NCI-H524 treated with DMSO at 0.1 percent for 48 hours (cell line): ENCODE measurements at regions not wholly inside any gene's neighbourhood (a gene's known extent, or its start where the extent isn't known, plus 50 kb on each side); places are given as distances from the start of the nearest gene placed in this dataset.

Experiments used
- DNase-seq: peaks from one replicate; lab custom pipeline; 2025; lab: John Stamatoyannopoulos, UW

DNA sequence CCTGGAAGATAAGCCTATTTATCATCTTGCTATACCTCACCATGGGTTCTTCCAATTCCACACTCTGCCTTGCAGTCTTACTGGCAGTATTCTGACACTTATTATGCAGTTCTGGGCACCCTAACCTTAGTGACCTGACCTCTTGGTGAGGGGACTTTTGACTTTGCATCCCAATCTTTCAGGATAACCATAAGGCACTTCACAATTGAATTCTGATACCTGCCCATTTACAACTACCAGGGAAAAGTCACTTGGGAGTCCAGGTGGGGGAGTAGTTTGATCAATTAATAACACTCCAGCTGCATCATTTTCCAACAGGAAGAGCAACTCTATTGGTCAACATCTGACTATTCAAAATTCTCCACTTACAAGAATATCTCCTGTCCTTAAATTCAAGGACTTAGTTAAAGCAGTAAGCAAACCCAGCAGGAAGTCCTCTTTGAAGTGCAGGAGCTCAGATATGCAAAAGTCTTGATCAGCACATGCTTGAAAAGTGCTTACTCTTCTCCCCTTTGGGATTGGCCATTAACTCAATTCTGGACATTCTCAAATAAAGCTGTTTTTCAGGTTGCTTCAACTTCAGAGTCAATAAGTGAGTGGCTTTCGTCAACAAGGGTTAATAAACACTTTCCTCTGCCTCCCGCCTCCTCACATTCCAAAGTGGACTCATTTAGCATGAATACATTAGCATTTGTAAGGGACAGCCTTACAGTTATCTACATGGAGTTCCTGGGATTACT is 177.4 kb upstream of the NRIP1 start:
- no peak for DNase-seq

DNA sequence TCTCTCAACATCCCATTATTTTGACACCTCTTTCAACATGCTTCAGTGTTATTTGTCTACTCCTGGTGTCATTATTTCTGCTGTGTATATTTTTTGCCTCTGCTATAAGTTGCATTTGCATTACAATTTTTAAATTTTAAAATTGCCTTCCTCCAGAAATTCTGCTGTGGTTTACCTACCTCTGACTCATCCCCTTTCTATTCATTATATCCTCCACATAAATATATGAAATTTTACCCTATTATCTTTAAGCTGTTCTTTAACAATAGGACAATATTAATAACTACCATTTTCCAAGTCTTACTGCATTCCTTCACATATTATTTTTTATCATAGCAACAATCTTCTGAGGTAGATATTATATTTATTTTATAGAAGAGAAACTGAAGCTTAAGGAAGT is 178.1 kb upstream of the NRIP1 start:
- no peak for DNase-seq

DNA sequence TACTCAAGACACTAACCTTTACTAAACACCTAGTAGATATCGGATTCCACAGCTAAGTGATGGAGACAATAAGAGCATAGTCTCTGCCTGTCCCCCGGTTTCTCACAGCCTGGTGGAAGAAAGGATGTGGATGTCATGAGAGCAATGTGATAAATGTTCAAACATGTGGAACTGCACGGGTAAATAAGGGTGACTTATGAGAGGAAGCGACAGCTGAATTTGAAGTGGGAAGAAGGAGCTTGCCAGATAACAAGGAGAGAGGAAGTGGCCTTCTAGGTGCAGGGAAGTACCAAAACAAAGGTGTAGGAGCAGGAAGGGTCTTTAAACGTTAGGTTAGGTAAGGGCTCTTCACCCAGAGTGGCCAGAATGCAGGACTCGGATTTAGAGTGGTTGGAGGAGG is 178.6 kb upstream of the NRIP1 start:
- DNase-seq = no peak

DNA sequence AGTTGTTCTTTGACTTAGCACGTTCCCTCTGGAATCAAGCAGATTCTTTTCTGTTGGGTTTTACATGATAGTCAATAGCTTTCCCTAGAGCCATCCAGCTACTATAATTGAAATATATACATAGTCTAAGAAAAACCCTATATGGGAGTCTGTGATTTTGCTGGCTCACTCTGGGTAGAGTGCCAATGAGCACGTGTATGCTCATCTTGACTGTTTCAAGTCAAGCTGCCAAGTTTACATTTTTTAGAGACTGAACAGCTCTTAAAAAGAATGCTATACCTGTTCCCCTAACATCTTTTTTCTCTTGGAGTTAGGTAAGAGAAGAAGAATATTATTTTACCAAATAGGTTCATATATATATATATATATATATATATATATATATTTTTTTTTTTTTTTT is 182.8 kb upstream of the NRIP1 start:
- no peak for DNase-seq

DNA sequence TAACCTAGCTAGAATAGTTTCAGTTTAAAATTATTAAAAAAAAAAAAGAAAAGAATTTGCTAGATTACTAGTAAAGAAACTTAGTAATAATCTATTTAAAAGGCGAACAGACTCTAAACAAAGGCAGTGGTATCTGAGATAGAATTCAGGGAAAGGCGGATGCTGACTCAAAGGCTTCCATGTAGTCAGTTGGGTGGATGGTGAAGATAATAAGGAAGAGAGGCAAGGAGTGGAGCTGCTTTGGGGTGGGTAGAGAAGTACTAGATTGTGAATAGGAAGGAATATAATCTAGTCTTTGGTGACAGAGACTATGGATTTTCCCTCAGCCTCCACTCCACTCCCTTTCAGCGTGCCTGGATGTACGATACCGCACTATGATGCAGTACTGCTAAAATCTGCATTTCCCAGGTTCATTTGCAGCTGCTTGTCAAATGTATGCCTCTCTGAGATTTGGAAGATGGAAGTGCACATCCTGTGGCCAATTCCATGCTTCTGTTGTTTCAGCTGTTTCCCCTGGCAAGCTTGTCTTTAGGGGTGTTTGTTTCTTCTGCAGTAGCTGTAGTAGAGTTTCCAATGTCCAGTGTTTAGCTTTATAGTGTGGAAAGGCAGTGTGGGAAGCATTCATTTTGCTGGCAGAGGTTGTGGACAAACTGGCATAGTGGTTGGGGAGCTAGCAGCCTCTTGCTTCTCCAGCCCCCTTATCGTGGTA is 184.6 kb upstream of the NRIP1 start:
- DNase-seq = no peak

DNA sequence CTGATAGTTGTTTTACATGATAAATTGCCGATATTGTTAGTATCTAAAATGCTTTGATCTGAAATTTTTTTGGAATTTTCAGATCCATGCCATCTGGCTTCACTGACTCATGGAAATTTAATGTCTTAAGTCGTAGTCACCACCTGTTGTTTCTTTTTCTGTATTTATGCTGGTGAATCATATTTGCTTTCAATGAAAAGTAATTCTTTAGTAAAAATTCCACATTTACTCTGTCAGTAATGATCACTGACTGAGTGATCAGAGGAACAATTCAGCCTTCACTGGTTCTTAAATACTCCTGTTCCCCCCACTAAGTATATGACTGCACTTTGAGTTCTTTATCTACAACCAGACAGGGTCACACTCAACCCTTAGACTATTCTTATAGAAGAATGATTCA is 185.6 kb upstream of the NRIP1 start:
- no peak for DNase-seq

DNA sequence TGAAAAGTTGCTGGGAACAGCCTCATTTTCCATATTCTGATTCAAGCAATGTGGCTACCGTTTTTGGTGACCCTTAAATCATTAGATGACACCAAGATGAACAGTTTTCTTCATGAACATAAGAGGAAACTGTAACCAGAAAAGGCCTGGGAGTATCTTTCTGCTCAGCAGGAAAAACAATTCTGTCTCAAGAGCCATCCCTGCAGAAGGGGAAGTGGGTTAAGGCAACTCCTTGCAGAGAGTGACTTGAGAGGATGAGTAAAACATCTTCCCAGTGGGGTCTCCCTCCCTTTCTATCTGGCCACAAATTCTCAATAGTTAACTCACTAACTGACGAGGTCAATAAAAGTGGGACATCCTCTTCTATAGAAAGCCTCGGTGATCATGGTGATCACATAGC is 187.6 kb upstream of the NRIP1 start:
- no peak for DNase-seq

DNA sequence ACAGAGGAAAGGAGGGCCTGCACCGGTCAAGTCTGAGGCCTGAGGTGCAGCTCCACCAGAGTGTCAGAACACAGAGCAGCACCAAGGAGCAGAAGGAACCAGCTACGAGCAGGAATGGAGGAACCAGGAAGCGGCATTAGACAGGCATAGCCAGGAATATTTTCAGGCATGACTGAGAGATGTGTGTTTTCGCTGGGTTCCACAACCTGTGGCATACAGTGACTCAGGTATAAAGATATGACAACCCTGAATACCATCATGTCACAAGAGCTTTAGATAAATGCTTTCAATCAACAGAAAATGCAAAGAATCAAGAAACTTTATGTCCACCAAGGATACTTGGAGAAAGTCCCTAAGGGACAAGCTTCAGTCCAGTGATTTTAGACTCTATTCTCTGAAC is 189.3 kb upstream of the NRIP1 start:
- DNase-seq = no peak

DNA sequence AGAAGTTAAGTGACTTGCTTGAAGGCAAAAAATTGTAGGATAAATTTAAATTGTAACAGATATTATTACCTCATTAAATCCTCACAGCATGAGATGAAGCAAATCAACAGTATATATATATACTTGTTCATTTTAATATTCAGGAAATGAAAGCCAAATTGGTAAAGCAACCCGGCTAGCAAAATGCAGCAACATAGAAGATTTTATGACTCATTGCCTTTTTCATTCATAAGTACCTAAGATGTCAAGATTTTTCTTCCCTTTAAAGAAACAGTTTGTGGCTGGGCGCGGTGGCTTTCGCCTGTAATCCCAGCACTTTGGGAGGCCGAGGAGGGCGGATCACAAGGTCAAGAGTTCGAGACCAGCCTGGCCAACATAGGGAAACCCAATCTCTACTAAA is 190.5 kb upstream of the NRIP1 start:
- DNase-seq = no peak

DNA sequence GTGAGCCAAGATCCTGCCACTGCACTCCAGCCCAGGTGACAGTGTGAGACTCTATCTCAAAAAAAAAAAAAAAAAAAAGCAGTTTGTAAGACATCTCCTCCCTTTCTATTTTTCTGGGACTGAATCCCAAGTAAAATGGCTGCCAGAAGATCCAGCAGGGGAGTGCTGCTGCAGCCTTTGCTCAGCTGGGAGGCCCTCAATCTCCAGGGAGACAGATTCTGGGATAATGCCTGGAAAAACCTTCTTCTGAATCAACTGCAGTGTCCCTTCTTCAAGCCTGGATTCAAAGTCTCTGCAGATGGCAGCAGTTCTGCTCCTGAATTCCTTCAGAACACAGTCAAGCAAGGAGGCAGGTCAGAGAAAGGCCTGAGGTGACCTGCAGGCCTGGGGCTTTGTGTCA is 191.0 kb upstream of the NRIP1 start:
- no peak for DNase-seq

DNA sequence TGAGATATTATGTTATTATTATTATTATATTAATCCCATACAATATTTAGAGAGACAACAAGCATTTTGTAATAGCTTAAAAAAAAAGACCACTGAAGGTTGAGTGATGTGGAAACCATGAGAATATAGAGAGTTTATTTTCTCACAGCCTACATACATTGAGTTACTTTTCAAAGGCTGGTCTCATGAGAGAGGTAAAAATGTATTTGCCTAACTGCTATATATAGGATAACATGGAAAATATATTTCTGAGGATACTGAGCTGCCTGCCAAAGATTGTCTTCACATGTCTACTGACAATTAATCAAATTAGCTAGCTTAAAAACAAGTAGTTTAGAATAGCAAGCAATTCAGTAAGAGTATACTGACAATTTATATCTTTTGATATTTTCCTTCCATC is 192.2 kb upstream of the NRIP1 start:
- no peak for DNase-seq

DNA sequence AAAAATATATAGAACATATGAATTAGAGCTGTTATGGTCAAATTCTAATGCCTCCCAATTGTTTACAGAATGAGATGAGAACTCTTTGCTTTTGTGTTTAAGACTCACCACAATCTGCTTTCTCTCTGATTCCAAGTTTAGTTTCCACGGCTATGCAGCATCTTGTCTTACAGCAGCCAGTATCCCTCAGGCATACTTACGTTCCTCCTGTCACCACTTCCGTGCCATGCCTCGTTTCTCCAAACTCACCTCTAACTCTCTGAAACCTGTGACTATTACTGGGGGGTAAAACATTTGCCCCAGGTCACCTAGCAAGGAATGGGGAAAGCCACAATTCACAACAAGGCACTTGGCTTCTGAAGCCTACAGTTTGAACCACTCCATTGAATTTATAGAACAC is 192.8 kb upstream of the NRIP1 start:
- no peak for DNase-seq

DNA sequence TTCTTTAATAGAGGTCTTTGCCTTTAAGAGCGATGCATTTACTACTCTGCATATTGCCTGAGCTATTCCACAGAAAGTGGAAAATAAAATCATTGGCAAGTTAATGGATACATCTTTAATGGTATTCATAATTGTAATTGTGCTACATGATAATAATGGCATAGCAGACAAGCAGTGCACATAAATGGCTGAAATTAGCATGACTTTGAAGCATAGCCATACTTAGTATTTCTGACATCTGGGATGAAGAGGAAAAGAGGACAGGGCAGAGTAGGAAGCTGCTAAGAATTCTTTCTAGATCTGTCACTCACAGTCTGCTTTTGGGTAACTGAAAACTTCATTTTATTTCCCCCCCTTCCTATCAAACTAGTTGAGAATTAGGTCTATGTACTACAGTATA is 195.0 kb upstream of the NRIP1 start:
- no peak for DNase-seq

DNA sequence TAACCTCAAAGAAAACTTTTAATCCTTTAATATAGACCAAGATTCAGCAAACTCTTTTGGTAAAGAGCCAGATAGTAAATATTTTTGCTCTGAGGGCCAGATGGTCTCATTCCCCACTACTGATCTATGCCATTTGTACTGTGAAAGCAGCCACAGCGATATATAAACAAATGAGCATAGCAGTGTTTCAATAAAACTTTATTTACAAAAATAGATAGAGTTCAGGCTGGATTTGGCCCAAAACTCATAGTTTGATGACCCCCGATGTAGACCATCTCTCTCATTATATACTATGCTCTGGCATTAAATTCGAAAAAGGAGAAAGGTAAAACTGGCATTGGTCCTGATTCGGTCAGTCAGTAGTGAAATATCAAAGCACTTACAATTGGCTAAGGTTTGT is 195.8 kb upstream of the NRIP1 start:
- DNase-seq = no peak

DNA sequence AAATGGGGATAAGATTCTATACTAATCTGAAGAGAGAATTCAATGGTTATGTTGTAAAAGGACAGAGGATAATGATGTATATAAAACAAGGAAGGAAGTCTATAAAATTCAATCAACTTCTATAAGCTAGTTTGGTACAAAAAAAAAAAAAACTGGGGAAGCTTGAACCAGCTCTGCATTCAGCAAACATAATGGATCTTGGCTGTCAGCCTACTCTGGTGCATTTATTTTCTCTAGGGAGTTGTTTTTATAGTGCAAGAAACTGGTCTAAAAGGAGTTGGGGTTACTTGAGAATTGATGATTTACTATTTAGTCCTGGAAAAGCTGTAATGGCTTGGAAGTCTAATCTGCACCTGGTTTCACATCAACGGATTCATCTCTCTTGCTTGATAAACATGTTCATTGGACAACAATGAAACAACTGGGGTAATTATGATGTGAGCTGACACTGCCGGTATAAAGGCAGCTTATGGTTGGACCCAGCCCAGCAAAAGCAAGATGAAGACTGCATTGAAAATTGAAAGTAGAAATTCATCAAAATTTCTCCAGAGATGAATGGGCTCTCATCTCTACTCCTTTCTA is 199.4 kb upstream of the NRIP1 start:
- DNase-seq = no peak

DNA sequence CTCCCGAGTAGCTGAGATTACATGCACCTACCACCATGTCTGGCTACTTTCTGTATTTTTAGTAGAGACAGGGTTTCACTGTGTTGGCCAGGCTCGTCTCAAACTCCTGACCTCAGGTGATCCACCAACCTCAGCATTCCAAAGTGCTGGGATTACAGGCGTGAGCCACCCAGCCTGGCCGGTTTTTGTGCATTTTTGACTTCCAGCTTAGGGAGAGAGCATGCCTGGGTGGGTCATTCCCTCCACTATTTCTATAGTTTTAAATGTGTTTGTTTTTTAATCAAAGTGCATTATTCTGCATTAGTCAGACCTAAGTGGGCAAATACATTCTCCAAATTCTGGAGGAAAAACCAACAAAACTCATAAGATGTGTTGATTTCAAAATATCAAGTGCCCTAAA is 207.4 kb upstream of the NRIP1 start:
- no peak for DNase-seq

DNA sequence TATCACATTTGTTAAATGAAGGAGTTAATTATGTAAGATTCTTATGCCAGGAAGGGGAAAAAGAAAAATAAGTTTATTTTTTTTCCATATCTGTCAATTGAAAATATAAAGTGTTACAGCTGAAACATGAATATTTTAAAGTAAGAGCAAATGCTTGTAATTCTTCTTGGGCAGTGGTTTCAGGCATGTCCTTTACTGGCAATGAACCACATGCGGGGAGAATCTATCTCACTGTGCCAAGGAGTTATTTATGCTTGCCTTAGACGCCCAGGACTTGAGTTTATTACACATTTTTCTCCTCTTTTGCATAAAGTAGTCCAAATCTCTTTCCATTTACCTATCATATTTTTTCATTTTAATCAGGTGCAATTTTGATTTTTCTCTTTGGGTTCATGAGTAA is 207.8 kb upstream of the NRIP1 start:
- no peak for DNase-seq

DNA sequence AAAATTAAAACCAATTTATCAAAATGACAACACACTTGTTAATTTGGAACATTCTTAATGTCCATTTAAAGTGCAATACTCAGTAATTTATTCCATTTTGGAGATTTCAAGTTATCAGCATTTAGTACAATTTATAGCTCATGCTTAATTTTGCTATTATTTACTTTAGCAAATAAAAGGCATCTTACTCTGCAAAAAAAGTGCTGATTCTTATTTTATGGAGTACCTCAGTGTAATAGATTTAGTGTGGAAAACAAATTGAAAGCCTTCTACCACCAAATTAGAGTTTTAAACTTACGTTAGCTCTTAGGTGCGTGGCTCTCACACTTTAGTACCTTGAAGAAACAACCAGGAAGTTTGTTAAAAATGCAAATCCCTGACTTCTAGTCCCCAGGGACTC is 208.4 kb upstream of the NRIP1 start:
- no peak for DNase-seq

DNA sequence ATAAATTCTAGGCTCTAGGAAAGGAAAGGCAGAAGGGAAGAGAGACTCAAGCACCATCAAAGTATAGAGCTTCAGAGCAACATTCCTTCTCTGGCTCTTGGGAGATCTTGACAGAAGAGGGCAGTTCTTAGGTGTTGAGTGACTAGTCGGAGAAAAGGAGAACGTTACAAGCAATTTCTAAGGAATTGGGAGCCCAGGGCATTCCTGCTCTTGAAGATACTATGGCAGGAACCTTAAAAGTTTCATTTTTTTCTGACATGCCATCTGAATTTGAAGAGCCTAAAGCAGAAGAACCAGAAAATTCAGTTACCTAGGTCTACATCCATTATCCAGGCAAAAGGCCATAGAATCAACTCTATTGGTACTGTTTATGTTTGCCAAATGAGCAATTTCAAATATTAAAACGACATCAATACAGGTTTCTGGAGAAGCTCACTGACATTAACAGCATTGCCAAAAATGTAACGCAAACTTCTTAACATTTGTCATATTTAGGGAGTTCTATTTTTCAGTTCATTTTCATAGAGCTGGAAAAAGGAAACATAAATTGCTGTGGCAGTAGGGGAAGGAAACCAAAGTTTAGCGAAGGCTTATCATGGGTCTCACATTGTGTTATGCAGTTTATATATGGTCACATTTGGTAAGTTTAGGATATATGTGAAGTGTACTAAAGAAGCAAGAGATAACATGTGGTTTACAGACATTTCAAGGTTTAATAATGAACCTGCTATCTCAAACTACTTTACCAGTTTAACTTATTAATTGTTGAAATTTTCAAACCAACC is 210.1 kb upstream of the NRIP1 start:
- DNase-seq = no peak

DNA sequence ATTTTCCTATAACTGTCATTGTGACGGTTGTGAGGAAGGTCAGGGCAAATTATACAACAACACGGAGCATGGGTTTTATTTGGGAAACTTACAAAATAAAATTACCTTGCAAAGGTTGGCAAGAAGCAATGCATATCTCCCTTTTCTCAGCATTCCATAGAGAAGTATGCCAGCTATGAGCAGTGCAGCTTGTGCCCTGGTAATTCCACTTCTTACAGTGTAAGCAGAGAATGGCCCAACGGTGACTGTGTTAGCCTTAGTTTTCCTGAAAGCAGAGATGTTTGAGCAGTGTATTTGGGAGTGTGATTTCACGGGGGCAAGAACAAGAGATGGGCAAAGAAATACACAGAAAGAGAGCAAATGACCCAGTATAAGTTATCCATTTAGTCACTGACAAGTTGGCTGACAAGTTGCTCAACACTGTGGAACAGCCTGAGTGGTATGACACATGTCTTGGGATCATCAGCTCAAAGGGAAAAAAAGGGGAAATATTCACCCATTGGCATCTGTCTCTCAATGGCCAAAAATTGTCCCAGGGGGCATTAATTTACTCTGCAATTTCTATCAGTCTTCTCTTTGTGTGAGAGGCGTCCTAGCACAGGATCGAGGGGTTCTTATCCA is 210.9 kb upstream of the NRIP1 start:
- DNase-seq = no peak

DNA sequence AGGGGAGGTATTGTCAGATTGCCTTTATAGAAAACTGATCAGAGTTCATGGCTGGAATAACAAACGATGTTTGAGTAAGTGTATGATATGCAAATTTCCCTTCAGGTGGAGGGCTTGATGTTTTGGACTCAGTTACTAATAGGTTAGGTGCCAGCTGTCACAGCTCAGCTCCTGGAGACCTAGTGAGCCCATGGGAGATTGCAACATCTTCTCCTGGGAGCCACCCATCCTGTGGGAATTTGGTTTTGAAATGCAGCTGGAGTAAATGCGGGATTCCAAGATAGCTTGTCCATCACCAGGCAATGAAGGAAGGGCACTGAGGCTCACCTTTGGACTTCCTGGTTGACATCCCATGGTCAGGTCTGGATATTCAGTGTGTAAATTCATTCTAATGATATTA is 211.4 kb upstream of the NRIP1 start:
- DNase-seq = no peak

DNA sequence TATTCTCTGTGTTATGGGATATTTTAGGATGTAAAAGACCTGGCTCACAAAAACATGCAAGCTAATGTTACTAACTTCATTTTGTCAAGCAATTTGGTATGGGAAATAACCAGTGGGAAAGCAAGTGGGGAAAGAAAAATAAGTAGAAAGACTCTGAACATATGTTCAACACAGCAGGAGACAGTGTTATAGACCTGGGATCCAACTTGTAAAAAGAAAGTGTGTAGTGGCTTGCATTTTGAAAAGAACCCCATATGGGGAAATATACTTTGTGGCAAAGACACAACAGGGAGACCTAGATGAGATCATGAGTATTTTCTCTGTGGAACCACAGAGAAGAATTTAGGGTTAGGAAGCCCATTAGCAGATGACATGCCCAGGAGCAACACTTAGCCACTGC is 212.7 kb upstream of the NRIP1 start:
- DNase-seq = no peak
